Heart right ventricle (tissue), 16 donors: ENCODE measurements at regions not wholly inside any gene's neighbourhood (a gene's known extent, or its start where the extent isn't known, plus 50 kb on each side); places are given as distances from the start of the nearest gene placed in this dataset.

Source experiments
- ATAC-seq, 8 donors: fragments of 200-7000 bp; cut with Tn5 transposase; one replicate each; pipeline ENCODE4 v1.9.1; 2020; ENCODE audit warnings: mild to moderate bottlenecking in 8 of 8, moderate library complexity in 8 of 8, moderate number of reproducible peaks in 1 of 8
- DNase-seq, 2 donors: peaks; one replicate each; pipeline ENCODE4 v3.0.0-alpha.2; 2020
- H3K27ac ChIP-seq, 10 donors: fragments of 200-600 bp; sonication (generic) in 2 of 10; one replicate each; pipeline versions ENCODE4 v1.5.0 to v1.8.0; 2020 to 2022; ENCODE audit warnings: mild to moderate bottlenecking in 3 of 10
- H3K27me3 ChIP-seq, 7 donors: fragments of 200-600 bp; one replicate each; pipeline ENCODE4 v1.8.0; 2021 to 2022; ENCODE audit warnings: mild to moderate bottlenecking in 2 of 7
- H3K36me3 ChIP-seq, 9 donors: fragments of 200-600 bp; sonication (generic) in 1 of 9; one replicate each; pipeline versions ENCODE4 v1.5.0 to v1.8.0; 2020 to 2022; ENCODE audit warnings: mild to moderate bottlenecking in 2 of 9
- H3K4me1 ChIP-seq, 9 donors: fragments of 200-600 bp; sonication (generic) in 1 of 9; one replicate each; pipeline versions ENCODE4 v1.5.0 to v1.8.0; 2020 to 2022; ENCODE audit warnings: mild to moderate bottlenecking in 4 of 9
- H3K4me3 ChIP-seq, 10 donors: fragments of 200-600 bp; sonication (generic) in 2 of 10; one replicate each; pipeline versions ENCODE4 v1.5.0 to v1.8.0; 2020 to 2022; ENCODE audit warnings: mild to moderate bottlenecking in 7 of 10, moderate library complexity in 2 of 10
- H3K9me3 ChIP-seq, 11 donors: fragments of 200-600 bp in 10 of 11; sonication (generic) in 2 of 11; one replicate each; pipeline versions ENCODE4 v1.5.0 to v1.8.0; 2013 to 2022; ENCODE audit warnings: mild to moderate bottlenecking in 2 of 11, control low read depth in 1 of 11, moderate library complexity in 1 of 11
- WGBS, 2 donors: extraction: QIAGEN DNeasy Blood & Tissue Kit; methylation state at CpG; one replicate each; pipeline ENCODE4 v1.1.7; 2013; ENCODE audit warnings: inconsistent platforms in 1 of 2; 5-methylcytosine and 5-hydroxymethylcytosine counted together
- intact Hi-C, 10 donors: fragments of 100-400 bp; cut with DNase I; formaldehyde crosslinking; loops; one replicate each; pipeline versions ENCODE4 v1.11.1 to v1.14.2; 2022
- TF ChIP-seq, protein P1 (sequence below), 9 donors: fragments of 200-600 bp; sonication (generic) in 2 of 9; IDR thresholded peaks; one replicate each; pipeline versions ENCODE4 v1.5.0 to v1.8.0; 2021 to 2022; ENCODE audit warnings: antibody characterized with exemption in 9 of 9, mild to moderate bottlenecking in 5 of 9, moderate library complexity in 1 of 9
- donor health status: Arrhythmogenic right ventricular cardiomyopathy.
- donor health status: ischemic (EF 13 %, LVEDD 7.1; RV severe dilation, severe dysfunction).
- donor health status: healthy with polysubstance abuse.
- donor health status: DM: no; HTN: yes; CAD: no.
- donor health status: DM: no; HTN: no; CAD: no.
- donor health status: ischemic (EF 25% LVEDD 6.9; RV normal size, moderate dysfunction).
- donor health status: ischemic (EF 25% LVEDD 5.7; RV mildly dilated, moderate dysfunction).
- donor health status: healthy.
- donor health status: DM: yes; HTN: yes; CAD: no.
- donor health status: Ischemic cardiomyopathy.
- donor health status: ischemic (EF 35%, LVEDD 5.7; RV mildly dilated, moderate dysfunction).
- donor health status: nonischemic (EF 11% LVEDD 7.7; RV severe dilation, severe dysfunction).
- donor health status: DM: yes; HTN: yes; CAD: no.
- donor health status: PGD.
- donor health status: ischemic (EF 29% LVEDD 5.4; RV normal size, mild dysfunction).
- donor health status: nonischemic (EF 23%, LVEDD 6.1; RV moderate dilation, normal function).

DNA sequence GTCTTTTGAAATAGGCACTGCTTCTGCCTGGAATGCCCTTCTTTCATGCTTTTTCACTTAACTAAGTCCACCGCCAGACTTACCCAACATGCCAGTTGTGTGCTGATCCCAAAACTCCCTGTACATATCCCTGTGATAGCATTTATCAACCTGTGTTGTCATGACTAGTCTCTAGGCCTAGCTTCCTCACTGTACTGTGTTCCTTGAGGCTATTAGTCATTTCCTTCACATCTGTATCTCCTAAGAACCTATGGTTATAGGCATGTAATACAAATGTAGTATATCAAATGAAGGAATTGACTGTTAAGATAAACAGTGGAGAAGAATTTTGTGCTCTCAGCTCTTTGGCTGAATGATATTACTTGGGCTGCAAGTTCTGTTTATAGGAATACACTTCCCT lies 184.3 kb downstream of the CYRIA start:
- Histone ChIP-seq H3K4me3 (no peak overlapping the region), H3K27me3 (peaks cover 0 to 3% (median 0%) of the 10 kb centered on the region in 7 donors), H3K27ac (no peak overlapping the region), H3K4me1 (peaks cover 0 to 6% (median 0%) of the 10 kb centered on the region in 9 donors), H3K9me3 (no peaks in the 10 kb centered on the region), H3K36me3 (no peaks in the 10 kb centered on the region)
- WGBS, 2 donors, result 70 to 85% methylated on average over 1 of the region's 1 CpG
- no peak for ATAC-seq
- intact Hi-C loops, result loop anchor here in 1 of 10 donors (10.0 kb wide), 1 partner anchor 537 kb away; the partner anchor contains the start of gene MYCN
- no peak for DNase-seq
- TF ChIP-seq, protein P1, sequence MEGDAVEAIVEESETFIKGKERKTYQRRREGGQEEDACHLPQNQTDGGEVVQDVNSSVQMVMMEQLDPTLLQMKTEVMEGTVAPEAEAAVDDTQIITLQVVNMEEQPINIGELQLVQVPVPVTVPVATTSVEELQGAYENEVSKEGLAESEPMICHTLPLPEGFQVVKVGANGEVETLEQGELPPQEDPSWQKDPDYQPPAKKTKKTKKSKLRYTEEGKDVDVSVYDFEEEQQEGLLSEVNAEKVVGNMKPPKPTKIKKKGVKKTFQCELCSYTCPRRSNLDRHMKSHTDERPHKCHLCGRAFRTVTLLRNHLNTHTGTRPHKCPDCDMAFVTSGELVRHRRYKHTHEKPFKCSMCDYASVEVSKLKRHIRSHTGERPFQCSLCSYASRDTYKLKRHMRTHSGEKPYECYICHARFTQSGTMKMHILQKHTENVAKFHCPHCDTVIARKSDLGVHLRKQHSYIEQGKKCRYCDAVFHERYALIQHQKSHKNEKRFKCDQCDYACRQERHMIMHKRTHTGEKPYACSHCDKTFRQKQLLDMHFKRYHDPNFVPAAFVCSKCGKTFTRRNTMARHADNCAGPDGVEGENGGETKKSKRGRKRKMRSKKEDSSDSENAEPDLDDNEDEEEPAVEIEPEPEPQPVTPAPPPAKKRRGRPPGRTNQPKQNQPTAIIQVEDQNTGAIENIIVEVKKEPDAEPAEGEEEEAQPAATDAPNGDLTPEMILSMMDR (IDR thresholded peaks at IDR 0.05), result no peak

GRCh38 chr2:16479721-16480120 lies 185.9 kb downstream of the CYRIA start:
- intact Hi-C loops, result loop anchor here in 1 of 10 donors (10.0 kb wide), 1 partner anchor 535 kb away; the partner anchor contains the start of gene MYCN
- Histone ChIP-seq H3K36me3 (no peaks in the 10 kb centered on the region), H3K9me3 (no peaks in the 10 kb centered on the region), H3K27me3 (peaks cover 0 to 3% (median 0%) of the 10 kb centered on the region in 7 donors), H3K4me1 (peaks cover 0 to 6% (median 0%) of the 10 kb centered on the region in 9 donors), H3K27ac (no peak overlapping the region), H3K4me3 (no peak overlapping the region)
- DNase-seq (no peak), ATAC-seq (no peak)
- TF ChIP-seq, protein P1 (IDR thresholded peaks at IDR 0.05), result no peak

GRCh38 chr2:16478434-16479210 lies 187.0 kb downstream of the CYRIA start:
- Histone ChIP-seq H3K4me3 (no peak overlapping the region), H3K4me1 (peaks cover 0 to 6% (median 0%) of the 10 kb centered on the region in 9 donors), H3K36me3 (no peaks in the 10 kb centered on the region), H3K27ac (no peak overlapping the region), H3K27me3 (no peaks in the 10 kb centered on the region), H3K9me3 (no peaks in the 10 kb centered on the region)
- DNase-seq, result no peak
- TF ChIP-seq, protein P1 (IDR thresholded peaks at IDR 0.05), result no peak
- intact Hi-C loops, result no loop called here
- ATAC-seq, result no peak

DNA sequence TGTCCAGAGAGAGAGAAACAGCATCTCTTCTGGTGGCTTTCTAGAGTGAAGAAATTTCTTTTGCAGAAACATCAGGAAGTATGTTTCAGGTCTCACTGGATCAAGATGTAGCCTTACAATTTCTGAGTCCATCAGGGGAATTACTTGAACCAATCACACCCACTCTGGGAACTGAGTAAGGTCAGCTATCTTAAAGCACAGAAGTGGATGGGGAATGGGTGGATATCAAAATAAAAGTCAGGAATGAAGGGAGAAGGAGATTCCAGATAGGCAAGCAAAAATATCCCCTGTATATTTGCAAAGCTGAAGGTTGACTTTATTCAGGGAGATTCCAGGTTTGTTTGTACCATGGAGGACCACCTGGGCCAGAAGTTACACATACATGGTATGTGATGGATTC lies 188.0 kb downstream of the CYRIA start:
- no peak overlapping the region for H3K27ac ChIP-seq
- ATAC-seq, result no peak
- intact Hi-C loops, result no loop called here
- H3K4me1 ChIP-seq, result peaks cover 0 to 5% (median 0%) of the 10 kb centered on the region in 9 donors
- H3K4me3 ChIP-seq, result no peak overlapping the region
- no peaks in the 10 kb centered on the region for H3K36me3 ChIP-seq
- H3K27me3 ChIP-seq, result peaks cover 0 to 3% (median 0%) of the 10 kb centered on the region in 7 donors
- DNase-seq, result no peak
- H3K9me3 ChIP-seq, result no peaks in the 10 kb centered on the region
- TF ChIP-seq, protein P1 (IDR thresholded peaks at IDR 0.05), result no peak
